Astrocyte (in vitro differentiated cells and primary cell): ENCODE measurements at regions not wholly inside any gene's neighbourhood (a gene's known extent, or its start where the extent isn't known, plus 50 kb on each side); places are given as distances from the start of the nearest gene placed in this dataset.

Source experiments
- CTCF ChIP-seq: IDR thresholded peaks from 2 replicates; pipeline ENCODE4 v1.5.1; 2011; ENCODE audit warnings: low read depth, mild to moderate bottlenecking, inconsistent platforms, low read length, moderate library complexity; ENCODE audit not compliant: insufficient read depth
- EZH2 ChIP-seq: IDR thresholded peaks from 2 replicates; pipeline ENCODE4 v1.6.1; 2012; ENCODE audit warnings: mild to moderate bottlenecking, low read length, inconsistent platforms; ENCODE audit not compliant: insufficient read depth

- TF ChIP-seq CTCF, result no peak
- no peak for TF ChIP-seq EZH2
Measured at GRCh38 chr3:76976996-76977395, 62.9 kb upstream of the ROBO2 start.
